ENCODE measurements at regions not wholly inside any gene's neighbourhood (a gene's known extent, or its start where the extent isn't known, plus 50 kb on each side); places are given as distances from the start of the nearest gene placed in this dataset.

GRCh38 chr9:107862881-107863280, 373.3 kb upstream of the KLF4 start:
- no peak for TF ChIP-seq CTCF (IDR thresholded peaks at IDR 0.05)
- Histone ChIP-seq H3K9me3 (no peaks in the 10 kb centered on the region), H3K27me3 (ENCODE audit: insufficient read depth in 3 of 3, low read length in 2 of 3) (no peaks in the 10 kb centered on the region), H3K27ac (no peak overlapping the region), H3K4me3 (no peak overlapping the region), H3K4me1 (no peaks in the 10 kb centered on the region), H3K36me3 (ENCODE audit: insufficient read depth in 1 of 2, low read depth in 1 of 2) (no peaks in the 10 kb centered on the region)
- WGBS, 3 donors = 39 to 62% (median 42%) methylated on average over 1 of the region's 1 CpG
- DNase-seq = no peak
- intact Hi-C loops (cut with DNase I) = no loop called here
- no peak for ATAC-seq

GRCh38 chr9:107862323-107862722, 372.8 kb upstream of the KLF4 start:
- Histone ChIP-seq H3K4me1 (no peaks in the 10 kb centered on the region), H3K36me3 (ENCODE audit: insufficient read depth in 1 of 2, low read depth in 1 of 2) (no peaks in the 10 kb centered on the region), H3K27ac (no peak overlapping the region), H3K27me3 (ENCODE audit: insufficient read depth in 3 of 3, low read length in 2 of 3) (no peaks in the 10 kb centered on the region), H3K9me3 (no peaks in the 10 kb centered on the region), H3K4me3 (no peak overlapping the region)
- DNase-seq = no peak
- intact Hi-C loops (cut with DNase I) = no loop called here
- no peak for ATAC-seq
- WGBS, 3 donors = 92 to 97% (median 93%) methylated on average over 1 of the region's 1 CpG
- TF ChIP-seq CTCF (IDR thresholded peaks at IDR 0.05) = no peak

GRCh38 chr9:107861075-107861474, 371.5 kb upstream of the KLF4 start:
- no peaks in the 10 kb centered on the region for H3K27me3 ChIP-seq (ENCODE audit: insufficient read depth in 3 of 3, low read length in 2 of 3)

GRCh38 chr9:107858260-107858659, 368.7 kb upstream of the KLF4 start:
- no peak for ATAC-seq
- no peak overlapping the region for H3K27ac ChIP-seq
- H3K27me3 ChIP-seq (ENCODE audit: insufficient read depth in 3 of 3, low read length in 2 of 3) = no peaks in the 10 kb centered on the region
- H3K9me3 ChIP-seq = peaks cover 13% of the 10 kb centered on the region
- no peaks in the 10 kb centered on the region for H3K4me1 ChIP-seq
- WGBS, 3 donors = 94 to 98% (median 97%) methylated on average over 8 of the region's 8 CpGs
- no peaks in the 10 kb centered on the region for H3K36me3 ChIP-seq (ENCODE audit: insufficient read depth in 1 of 2, low read depth in 1 of 2)
- no peak overlapping the region for H3K4me3 ChIP-seq
- no peak for TF ChIP-seq CTCF (IDR thresholded peaks at IDR 0.05)
- intact Hi-C loops (cut with DNase I) = loop anchor here in 1 of 2 donors (10.0 kb wide), 1 partner anchor 417 kb away; no protein-coding TSS in a partner anchor
- DNase-seq = no peak

More at GRCh38 chr9:107861075-107861474, 371.5 kb upstream of the KLF4 start:
- Histone ChIP-seq H3K4me1 (no peaks in the 10 kb centered on the region), H3K4me3 (no peak overlapping the region), H3K36me3 (ENCODE audit: insufficient read depth in 1 of 2, low read depth in 1 of 2) (no peaks in the 10 kb centered on the region), H3K27ac (no peak overlapping the region), H3K9me3 (no peaks in the 10 kb centered on the region)
- WGBS, 3 donors = 85 to 95% (median 92%) methylated on average over 3 of the region's 3 CpGs
- ATAC-seq = no peak
- no peak for DNase-seq
- TF ChIP-seq CTCF (IDR thresholded peaks at IDR 0.05) = no peak
- intact Hi-C loops (cut with DNase I) = no loop called here

GRCh38 chr9:107856633-107857032, 367.1 kb upstream of the KLF4 start:
- 49 to 54% (median 50%) methylated on average over 2 of the region's 2 CpGs for WGBS, 3 donors
- ATAC-seq (no peak), DNase-seq (no peak)
- TF ChIP-seq CTCF (IDR thresholded peaks at IDR 0.05) = no peak
- Histone ChIP-seq H3K27me3 (ENCODE audit: insufficient read depth in 3 of 3, low read length in 2 of 3) (no peaks in the 10 kb centered on the region), H3K4me1 (no peaks in the 10 kb centered on the region), H3K9me3 (peaks cover 13% of the 10 kb centered on the region), H3K4me3 (no peak overlapping the region), H3K27ac (no peak overlapping the region), H3K36me3 (ENCODE audit: insufficient read depth in 1 of 2, low read depth in 1 of 2) (no peaks in the 10 kb centered on the region)
- intact Hi-C loops (cut with DNase I) = loop anchor here in 1 of 2 donors (10.0 kb wide), 1 partner anchor 418 kb away; no protein-coding TSS in a partner anchor
